Activated CD4-positive, alpha-beta T cell treated with anti-CD3 and anti-CD28 coated beads for 4 hours (primary cell): ENCODE measurements at regions not wholly inside any gene's neighbourhood (a gene's known extent, or its start where the extent isn't known, plus 50 kb on each side); places are given as distances from the start of the nearest gene placed in this dataset.
"Not testable (repeated sequence)": the region's sequence is repeated elsewhere in the genome, so short reads cannot be mapped to it uniquely, and the experiment has no call there.

Experiments
- DNase-seq, 2 donors: peaks; one replicate each; pipeline ENCODE4 v3.0.0-alpha.2; 2020

DNA sequence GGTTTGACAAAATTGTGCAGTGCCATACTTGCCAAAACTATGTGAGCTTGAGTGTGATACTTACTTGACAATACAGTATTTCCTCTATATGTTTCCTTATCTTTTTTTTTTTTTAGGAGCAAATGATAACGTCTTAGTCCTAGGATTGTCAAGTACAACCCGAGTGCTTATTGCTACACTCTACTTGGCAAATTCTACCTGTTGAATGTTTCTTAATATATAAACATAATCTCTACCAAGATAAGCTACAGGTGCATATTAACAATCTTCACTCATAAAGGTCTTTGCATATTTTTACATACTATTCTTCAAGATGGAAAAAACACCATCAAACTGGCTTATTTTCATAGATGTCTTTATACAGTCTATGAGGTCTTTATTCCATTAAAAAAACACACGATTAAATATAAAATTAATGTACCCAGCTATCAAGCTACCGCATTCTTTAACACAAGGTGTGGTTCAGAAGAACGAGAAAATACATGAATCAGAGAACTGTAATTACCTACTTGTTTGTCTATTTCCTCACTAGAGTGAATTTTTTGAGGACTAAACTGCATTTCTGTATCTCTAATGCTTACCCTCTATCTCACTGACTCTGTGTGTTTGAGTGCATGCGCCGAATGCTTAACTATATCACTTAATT is 76.1 kb upstream of the PDSS1 start:
- DNase-seq, result no peak

DNA sequence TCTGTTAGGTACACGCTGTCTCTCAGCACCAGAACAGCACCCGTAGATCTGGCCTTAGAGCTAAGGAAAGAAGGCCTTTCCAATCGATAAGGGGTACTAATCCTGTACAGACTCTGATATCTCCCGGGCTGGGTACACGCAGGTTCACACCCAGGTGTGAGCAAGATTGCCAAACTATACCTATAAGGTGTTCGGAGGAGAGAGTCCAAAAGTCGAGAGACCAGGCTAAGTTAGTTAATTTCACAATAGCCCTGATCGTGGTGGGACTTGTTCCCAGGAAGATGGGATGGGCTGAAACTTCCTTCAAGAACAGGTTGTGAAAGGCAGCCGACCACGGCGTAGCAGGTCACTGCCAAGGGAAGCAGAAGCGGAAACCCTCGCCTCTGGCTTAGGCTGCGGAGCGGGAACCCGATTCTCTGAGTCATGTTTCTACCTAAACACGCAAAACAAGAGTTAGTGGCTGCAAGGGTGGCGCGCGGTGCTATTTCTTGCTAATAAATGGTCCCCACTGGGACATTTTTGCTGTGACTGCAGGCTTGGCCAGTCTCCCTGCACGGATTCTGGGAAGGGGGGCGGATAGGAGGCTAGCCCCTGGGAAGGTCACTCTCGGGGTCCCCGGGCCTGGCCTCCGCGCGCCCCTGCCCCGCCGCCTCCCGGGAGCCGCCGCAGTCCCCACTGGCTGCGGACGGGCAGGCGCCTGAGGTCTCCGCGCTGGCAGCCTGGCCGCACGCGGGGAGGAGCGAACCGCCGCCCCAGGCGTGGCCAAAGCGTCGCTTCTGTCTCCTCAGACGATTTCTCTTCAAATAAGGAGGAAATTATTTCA is 75.4 kb upstream of the PDSS1 start:
- DNase-seq, result peak; percentile 6 to 18

DNA sequence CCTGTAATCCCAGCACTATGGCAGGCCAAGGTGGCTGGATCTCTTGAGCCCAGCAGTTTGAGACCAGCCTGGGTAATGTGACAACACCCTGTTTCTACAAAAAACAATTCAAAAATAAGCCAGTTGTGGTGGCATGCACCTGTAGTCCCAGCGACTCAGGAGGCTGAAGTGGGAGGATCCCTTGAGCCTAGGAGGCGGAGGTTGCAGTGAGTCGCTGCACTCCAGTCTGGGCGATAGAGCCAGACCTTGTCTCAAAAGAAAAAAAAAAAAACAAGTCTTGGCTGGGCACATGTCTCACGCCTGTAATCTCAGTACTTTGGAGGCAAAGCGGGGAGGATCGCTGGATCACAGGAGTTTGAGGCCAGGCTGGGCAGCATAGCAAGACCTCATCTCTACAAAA is 74.6 kb upstream of the PDSS1 start:
- no peak for DNase-seq

DNA sequence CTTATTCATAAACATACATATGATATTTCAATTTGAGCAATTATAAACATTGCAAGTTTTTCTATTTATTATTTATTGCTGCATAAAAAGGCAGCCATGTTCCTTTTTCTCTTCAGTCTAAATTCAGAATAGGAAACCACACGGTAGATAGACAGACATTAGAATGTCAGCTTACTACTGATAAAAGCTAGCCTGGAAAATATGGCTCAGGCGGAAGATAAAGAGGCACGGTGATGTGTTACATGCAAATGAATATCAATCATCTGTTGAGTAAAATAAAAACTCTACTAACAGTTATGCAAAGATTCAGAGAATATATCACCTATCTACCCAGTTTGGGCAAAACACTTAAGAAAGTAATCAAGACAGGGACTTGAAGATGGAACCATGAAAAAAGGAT is 73.5 kb upstream of the PDSS1 start:
- DNase-seq, result no peak

DNA sequence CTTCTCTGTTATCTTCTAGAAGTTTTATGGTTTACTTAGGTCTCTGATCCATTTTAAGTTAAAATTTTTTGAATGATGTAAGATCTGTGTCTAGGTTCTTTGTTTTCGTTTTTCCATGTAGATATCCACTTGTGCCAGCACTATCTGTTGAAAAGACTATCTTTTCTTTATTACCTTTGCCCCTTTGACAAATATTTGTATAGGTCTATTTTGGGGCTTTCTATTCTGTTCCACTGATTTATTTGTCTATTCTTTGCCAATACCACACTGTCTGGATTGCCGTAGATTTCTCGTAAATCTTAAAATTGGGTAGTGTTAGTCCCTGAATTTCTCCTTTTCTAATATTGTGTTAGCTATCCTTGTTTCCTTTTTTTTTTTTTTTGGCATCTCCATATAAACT is 71.4 kb upstream of the PDSS1 start:
- no peak for DNase-seq

DNA sequence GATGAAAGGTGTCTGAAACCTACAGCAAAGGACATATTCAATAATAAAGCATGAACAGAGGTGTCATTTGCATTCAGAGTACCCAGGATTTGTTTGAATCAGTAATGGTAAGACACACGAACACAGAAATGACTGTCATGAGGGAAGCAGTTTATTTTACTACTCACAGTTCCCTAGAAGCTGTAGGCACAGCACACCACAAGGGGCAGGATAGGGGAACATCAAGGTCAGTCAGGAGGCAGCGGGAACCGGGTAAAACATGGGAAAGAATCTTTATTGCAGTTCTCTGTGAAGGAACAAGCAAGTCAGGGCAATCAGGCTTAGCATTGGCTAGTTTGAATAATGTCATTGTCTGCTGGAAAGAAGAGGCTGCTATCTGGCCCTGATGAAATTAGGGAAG is 70.2 kb upstream of the PDSS1 start:
- no peak for DNase-seq

DNA sequence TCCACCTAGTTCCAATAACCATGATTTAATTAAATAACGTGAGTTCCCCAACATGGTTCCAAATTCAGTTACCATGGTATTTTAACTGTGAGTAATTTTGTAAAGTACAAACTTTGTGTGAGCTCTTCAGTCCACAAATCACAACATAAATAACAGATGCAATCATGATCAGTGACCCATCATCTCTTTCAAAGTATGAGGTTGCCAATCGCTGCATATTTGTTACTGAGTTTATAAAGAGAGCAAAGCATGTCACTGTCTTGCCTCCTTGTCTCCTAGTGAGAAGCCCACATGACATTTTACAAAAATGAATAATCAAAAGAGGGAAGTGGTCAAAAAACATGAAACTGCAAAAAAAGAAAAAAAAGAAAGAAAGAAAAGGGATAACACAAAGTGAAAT is 69.1 kb upstream of the PDSS1 start:
- DNase-seq, result no peak

DNA sequence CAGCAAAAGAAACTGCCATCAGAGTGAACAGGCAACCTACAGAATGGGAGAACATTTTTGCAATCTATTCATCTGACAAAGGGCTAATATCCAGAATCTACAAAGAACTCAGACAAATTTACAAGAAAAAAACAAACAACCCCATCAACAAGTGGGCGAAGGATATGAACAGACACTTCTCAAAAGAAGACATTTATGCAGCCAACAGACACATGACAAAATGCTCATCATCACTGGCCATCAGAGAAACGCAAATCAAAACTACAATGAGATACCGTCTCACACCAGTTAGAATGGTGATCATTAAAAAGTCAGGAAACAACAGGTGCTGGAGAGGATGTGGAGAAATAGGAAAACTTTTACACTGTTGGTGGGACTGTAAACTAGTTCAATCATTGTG is 65.3 kb upstream of the PDSS1 start:
- not testable (repeated sequence) for DNase-seq

DNA sequence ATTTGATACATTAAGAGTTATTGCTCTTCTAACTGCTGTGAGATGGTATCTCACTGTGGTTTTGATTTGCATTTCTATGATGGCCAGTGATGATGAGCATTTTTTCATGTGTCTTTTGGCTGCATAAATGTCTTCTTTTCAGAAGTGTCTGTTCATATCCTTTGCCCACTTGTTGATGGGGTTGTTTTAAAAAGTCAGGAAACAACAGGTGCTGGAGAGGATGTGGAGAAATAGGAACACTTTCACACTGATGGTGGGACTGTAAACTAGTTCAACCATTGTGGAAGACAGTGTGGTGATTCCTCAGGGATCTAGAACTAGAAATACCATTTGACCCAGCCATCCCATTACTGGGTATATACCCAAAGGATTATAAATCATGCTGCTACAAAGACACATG is 63.4 kb upstream of the PDSS1 start:
- DNase-seq, result not testable (repeated sequence)

DNA sequence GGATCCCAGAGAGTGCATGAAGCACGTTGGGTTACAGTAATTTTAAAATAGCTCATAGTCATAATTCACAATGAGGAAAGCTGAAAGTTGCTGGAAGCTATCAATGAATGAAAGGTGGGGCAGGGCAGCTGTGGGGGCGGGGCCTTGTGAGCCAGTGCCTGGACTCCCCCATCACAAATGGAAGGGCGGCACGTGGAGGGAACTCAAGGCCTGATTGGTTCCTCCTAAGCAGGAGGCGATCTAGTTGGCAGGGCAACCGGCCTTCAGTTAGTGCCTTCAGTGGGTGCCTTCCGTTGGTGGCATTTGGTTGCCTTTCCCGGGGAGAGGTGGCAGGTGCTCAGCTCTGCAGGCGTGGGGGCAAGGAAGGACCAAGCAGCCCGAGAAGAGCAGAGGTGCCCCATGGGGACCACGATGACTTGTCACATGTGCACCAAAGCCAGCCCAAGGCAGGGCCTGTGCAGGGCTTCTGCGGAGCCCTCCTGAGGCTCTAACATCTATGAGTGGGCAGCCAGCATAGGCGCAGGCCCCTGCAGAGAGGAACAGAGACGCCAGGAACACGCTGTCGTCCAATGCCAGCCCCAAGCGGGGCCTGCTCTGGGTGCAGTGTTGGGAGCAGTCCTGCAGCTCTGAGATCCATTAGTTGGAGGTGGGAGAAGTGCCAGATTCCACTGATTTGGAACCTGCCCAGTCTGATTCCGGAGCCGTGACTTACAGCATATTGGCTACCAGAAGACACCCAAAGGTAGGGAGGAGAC is 59.8 kb upstream of the PDSS1 start:
- no peak for DNase-seq

DNA sequence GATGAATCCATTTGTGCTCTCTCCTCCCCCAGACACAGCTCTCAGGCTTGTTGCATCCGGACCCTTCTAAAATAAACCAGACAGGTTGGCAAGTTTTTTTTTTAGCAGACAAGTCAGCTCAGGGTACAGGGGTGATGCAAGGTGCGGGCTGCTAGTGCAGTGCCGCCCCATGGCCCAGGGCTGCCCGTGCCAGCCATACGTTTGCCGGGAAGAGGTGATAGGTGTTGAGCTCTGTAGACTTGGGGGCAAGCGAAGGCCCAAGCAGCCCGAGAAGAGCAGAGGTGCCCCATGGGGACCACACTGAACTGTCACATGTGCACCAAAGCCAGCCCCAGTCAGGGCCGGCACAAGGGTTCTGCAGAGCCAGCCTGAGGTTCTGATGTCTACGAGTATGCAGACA is 57.1 kb upstream of the PDSS1 start:
- no peak for DNase-seq

DNA sequence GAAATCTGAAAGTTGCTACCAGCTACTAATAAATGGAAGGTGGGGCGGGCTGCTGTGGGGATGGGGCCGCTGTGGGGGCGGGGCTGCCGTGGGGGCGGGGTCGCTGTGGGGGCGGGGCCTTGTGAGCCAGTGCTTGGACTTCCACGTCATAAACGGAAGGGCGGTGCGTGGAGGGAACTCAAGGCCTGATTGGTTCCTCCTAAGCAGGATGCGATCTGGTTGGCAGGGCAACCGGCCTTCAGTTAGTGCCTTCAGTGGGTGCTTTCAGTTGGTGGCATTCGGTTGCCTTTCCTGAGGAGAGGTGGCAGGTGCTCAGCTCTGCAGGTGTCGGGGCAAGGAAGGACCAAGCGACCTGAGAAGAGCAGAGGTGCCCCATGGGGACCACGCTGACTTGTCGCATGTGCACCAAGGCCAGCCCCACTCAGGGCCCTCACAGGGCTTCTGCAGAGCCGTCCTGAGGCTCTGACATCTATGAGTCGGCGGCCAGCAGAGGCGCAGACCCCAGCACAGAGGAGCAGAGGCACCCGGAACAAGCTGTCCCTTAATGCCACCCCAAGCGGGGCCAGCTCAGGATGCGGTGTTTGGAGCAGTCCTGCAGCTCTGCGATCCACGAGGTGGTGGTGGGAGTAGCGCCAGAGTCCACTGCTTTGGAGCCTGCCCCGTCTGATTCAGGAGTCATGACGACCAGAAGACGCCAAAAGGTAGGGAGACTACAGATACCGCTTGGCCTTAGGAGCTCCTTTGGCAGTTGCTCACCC is 54.4 kb upstream of the PDSS1 start:
- no peak for DNase-seq

DNA sequence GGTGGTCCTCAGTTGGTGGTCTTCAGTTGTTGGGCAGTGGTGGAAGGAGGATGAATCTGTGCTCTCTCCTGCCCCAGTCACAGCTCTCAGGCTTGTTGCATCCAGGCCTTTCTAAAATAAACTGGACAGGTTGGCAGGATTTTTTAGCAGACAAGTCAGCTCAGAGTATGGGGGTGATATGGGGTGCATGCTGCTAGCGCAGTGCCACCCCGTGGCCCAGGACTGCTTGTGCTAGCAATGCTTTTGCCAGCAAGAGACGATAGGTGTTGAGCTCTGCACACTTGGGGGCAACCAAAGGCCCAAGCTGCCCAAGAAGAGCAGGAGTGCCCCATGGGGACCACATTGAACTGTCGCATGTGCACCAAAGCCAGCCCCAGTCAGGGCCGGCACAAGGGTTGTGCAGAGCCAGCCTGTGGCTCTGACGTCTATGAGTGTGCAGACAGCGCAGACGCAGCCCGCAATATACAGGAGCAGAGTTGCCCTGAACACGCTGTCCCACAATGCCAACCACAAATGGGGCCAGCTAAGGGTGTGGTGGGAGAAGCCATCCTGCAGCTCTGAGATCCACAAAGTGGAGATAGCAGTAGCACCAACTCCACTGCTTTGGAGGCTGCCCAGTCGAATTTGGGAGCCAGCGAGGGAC is 49.8 kb upstream of the PDSS1 start:
- no peak for DNase-seq
